Motor neuron (in vitro differentiated cells): ENCODE measurements at regions not wholly inside any gene's neighbourhood (a gene's known extent, or its start where the extent isn't known, plus 50 kb on each side); places are given as distances from the start of the nearest gene placed in this dataset.
"Not testable (repeated sequence)": the region's sequence is repeated elsewhere in the genome, so short reads cannot be mapped to it uniquely, and the experiment has no call there.

Experiments
- ATAC-seq, 8 experiments: fragments of 200-7000 bp; cut with Tn5 transposase; replicated peaks in 6 of 8; 2 replicates each; pipeline ENCODE4 v1.8.0; 2021; ENCODE audit warnings: mild to moderate bottlenecking in 8 of 8, moderate library complexity in 8 of 8
- H3K27ac ChIP-seq, 2 donors: fragments of 250-450 bp; sonication (Bioruptor Pico); 2 replicates each; pipeline ENCODE4 v1.9.0; 2021; ENCODE audit warnings: antibody characterized with exemption in 2 of 2, mild to moderate bottlenecking in 2 of 2, moderate library complexity in 1 of 2
- H3K4me1 ChIP-seq, 2 donors: fragments of 250-450 bp; sonication (Bioruptor Pico); replicated peaks in 1 of 2; 2 replicates each; pipeline ENCODE4 v1.6.1; 2021; ENCODE audit warnings: antibody characterized with exemption in 2 of 2, mild to moderate bottlenecking in 2 of 2, moderate library complexity in 1 of 2
- H3K4me3 ChIP-seq, 5 donors: fragments of 250-450 bp; sonication (Bioruptor Pico); 2 replicates each; pipeline ENCODE4 v1.9.0; 2021; ENCODE audit warnings: antibody characterized with exemption in 5 of 5, mild to moderate bottlenecking in 5 of 5, moderate library complexity in 4 of 5
- WGBS, 10 experiments: fragments of 450-650 bp; shearing (Covaris generic); methylation state at CpG; one replicate each; pipeline ENCODE4 v1.0.0; 2022; 5-methylcytosine and 5-hydroxymethylcytosine counted together
- in situ Hi-C, 9 experiments: fragments of 400-800 bp; cut with MboI; loops; one replicate each; pipeline ENCODE4 v1.15.0; 2021; ENCODE audit warnings: low sequenced_read_pairs in 9 of 9, low pct_unique_long_range_greater_than_20kb in 2 of 9; ENCODE audit not compliant: unreplicated experiment in 9 of 9

DNA sequence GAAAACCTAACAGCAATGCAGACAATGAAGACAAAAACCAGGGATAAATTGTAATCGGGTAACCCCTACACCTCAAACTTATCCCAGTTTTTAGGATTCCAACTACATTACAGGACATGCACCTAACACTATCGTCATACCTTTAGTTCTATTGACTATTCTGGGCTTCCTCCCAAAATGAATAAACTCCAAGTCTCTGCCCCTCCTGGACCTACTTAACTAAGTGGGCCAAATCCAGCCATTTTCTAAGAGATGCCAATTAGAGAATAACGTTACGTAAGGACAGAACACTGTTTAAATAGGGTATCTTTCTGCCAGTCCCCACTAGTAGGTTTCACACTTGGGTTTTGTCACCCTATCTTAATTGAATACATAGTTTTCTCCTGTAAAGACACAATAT lies 253.1 kb upstream of the MKLN1 start:
- Histone ChIP-seq H3K27ac (no peak overlapping the region), H3K4me3 (no peak overlapping the region), H3K4me1 (peaks cover 0 to 3% of the 10 kb centered on the region in 2 donors)
- no peak for ATAC-seq
- in situ Hi-C loops = no loop called here
- WGBS, 10 experiments = 83 to 100% (median 98%) methylated on average over 1 to 4 of the region's 4 CpGs; no CpG with 5 or more reads in 1 of the 10 experiments

DNA sequence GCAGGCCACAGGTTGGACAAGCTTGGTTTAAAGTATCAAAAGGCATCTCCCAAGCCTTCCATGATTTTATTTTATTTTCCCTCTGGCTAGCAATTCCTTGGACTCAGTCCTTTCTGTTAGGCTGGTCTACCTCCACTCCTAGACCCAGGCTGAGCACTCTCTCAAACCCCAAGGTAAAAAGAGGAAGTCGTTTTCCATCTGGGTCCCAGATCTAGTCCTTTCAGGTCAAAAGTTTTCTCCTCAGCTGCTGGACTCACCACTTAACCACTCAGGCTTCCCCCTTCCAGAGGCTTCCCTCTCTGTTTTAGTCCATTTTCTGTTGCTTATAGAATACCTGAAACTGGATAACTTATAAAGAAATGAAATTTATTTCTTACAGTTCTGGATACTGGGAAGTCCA lies 252.3 kb upstream of the MKLN1 start:
- Histone ChIP-seq H3K4me1 (peaks cover 0 to 3% of the 10 kb centered on the region in 2 donors), H3K4me3 (no peak overlapping the region), H3K27ac (no peak overlapping the region)
- WGBS, 10 experiments = 75 to 88% methylated on average over 1 of the region's 1 CpG; no CpG with 5 or more reads in 8 of the 10 experiments
- no peak for ATAC-seq
- in situ Hi-C loops = no loop called here

DNA sequence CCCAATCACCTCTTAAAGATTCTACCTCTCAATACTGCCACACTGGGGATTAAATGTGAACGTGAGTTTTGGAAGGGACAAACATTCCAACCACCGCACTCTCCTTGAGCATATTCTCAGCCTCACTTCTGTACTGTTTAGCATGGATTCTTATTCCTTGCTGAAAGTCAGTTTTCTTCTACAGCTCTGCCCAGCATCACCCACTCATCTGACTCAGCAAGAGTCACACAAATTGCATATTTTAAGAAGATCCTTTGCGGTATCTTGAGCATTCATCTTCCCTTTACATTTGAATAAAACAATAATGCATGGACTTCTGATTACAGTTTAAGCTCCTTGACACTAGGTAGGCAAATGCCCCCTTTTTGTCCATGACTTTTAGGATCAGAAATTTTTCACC lies 251.6 kb upstream of the MKLN1 start:
- H3K4me3 ChIP-seq = no peak overlapping the region
- WGBS, 10 experiments = 0 to 100% (median 60%) methylated on average over 1 to 3 of the region's 3 CpGs; no CpG with 5 or more reads in 3 of the 10 experiments
- H3K27ac ChIP-seq = no peak overlapping the region
- in situ Hi-C loops = no loop called here
- peaks cover 0 to 3% of the 10 kb centered on the region in 2 donors for H3K4me1 ChIP-seq
- ATAC-seq = peak in 3 of 8 experiments; percentile 43 to 66 (median 63)

DNA sequence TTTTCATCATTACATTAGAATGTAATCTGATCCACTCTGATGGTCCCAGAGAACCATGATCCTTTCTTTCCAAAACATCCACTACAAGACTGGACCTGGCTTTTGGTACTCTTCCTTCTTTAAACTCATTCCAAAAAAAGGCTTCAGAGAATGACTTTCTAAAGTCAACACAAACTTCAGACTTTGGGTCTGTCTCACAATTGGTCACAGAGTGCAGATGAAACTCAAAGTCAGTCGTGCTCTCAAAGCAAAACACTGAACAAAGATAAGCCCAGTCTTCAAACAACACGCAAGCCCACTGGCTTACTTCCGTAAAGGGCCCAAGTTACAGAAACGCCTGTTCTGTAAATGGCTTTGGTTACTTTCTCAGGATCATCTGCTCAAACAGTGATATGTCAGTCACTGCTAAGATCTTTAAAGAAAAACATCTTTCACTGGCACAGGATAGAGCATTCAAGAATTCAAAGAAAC lies 250.9 kb upstream of the MKLN1 start:
- Histone ChIP-seq H3K4me1 (peaks cover 0 to 3% of the 10 kb centered on the region in 2 donors), H3K27ac (no peak overlapping the region), H3K4me3 (no peak overlapping the region)
- WGBS, 10 experiments = 8 to 100% (median 70%) methylated on average over 2 to 4 of the region's 4 CpGs; no CpG with 5 or more reads in 2 of the 10 experiments
- in situ Hi-C loops = no loop called here
- no peak for ATAC-seq

DNA sequence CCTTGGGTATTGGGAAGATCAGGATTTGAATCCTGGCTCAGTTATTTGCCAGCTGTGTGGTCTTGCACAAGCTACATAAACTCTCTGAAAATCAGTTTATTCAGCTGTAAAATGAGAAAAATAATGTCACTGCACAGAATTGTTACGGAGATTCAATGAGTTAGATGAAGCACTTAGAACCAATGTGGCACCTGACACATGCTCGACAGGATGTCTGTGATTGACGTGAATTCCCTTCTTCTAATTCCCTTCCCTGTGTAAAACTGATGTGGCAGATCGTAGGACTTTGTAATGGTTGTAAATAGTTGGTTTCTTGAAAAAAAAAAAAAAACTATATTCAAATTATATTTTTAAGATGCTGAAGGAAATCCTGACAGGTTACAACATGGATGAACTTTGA lies 249.9 kb upstream of the MKLN1 start:
- in situ Hi-C loops = no loop called here
- Histone ChIP-seq H3K4me1 (no peaks in the 10 kb centered on the region), H3K4me3 (no peak overlapping the region), H3K27ac (no peak overlapping the region)
- WGBS, 10 experiments = 0 to 88% (median 75%) methylated on average over 1 to 4 of the region's 4 CpGs; no CpG with 5 or more reads in 1 of the 10 experiments
- no peak for ATAC-seq

DNA sequence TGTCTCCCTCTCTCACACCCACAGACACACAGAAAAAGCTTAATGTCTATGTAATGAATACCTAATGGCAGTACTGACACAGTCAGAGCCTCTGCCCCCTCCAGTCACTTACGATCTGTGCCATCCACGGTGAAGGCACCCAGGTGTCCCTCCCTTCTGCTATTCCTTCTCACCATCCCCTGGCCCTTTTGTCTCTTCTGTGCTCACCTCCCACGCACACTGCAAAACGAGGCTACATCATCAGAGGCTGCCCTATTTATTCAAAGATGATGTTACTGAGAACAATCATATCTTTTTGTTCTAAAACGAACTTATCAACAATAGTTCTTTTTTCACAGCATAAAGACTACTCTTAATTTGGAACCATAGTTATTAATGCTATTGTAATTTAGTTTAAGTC lies 246.9 kb upstream of the MKLN1 start:
- in situ Hi-C loops = no loop called here
- ATAC-seq = no peak
- H3K4me1 ChIP-seq = no peaks in the 10 kb centered on the region

DNA sequence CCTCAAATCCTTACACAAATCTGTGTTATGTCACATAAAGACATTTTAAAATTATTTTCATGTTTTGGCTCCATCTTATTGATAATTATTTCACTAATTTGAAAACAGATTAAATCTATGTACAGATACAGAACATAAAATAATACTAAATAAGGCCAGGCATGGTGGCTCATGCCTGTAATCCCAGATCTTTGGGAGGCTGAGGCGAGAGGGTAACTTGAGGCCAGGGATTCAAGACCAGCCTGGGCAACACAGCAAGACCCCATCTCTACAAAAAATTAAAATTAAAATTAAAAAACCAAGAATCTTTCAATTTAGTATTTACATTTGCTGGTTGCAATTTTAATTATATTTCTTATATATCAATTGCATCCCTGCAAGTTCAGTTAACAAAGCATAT lies 246.4 kb upstream of the MKLN1 start:
- Histone ChIP-seq H3K27ac (no peak overlapping the region), H3K4me3 (no peak overlapping the region), H3K4me1 (no peaks in the 10 kb centered on the region)
- WGBS, 10 experiments = 83 to 100% (median 100%) methylated on average over 1 of the region's 1 CpG; no CpG with 5 or more reads in 3 of the 10 experiments
- in situ Hi-C loops = no loop called here
- ATAC-seq = no peak

More for the DNA sequence above, 246.9 kb upstream of the MKLN1 start:
- no peak overlapping the region for H3K27ac ChIP-seq
- H3K4me3 ChIP-seq = no peak overlapping the region
- WGBS, 10 experiments = 47 to 100% (median 74%) methylated on average over 1 to 5 of the region's 5 CpGs

DNA sequence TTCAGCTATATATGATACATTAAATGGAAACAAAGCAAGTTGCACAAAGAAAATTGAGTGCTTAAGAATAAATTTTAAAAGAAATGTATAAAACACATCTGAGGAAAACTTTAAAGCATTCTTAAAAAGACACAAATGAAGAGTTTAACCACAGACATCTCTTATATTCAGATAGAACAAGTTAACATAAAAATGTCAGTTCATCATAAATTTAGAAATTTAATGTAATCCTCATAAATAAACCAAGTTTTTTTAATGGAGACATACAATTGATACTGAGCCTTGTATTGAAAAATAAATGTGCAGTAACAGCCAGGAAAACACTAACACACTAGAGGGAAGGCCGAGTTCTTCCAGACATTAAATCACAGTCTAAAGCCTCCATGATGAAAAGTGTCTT lies 243.9 kb upstream of the MKLN1 start:
- no peak for ATAC-seq
- Histone ChIP-seq H3K4me3 (no peak overlapping the region), H3K4me1 (no peaks in the 10 kb centered on the region), H3K27ac (no peak overlapping the region)
- WGBS, 10 experiments = 0 to 100% (median 93%) methylated on average over 1 of the region's 1 CpG; no CpG with 5 or more reads in 2 of the 10 experiments
- in situ Hi-C loops = no loop called here

DNA sequence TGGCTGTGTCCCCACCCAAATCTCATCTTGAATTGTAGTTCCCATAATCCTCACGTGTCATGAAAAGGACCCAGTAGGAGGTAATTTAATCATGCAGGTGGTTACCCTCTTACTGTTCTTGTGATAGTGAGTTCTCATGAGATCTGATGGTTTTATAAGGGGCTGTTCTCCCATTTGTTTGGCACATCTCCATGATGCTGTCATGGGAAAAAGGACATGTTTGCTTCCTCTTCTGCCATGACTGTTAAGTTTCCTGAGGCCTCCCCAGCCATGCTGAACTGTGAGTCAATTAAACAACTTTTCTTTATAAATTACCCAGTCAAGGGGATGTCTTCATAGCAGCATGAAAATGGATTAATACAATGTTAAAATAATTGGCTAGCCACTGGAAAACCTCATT lies 243.3 kb upstream of the MKLN1 start:
- 50 to 100% (median 86%) methylated on average over 1 of the region's 1 CpG; no CpG with 5 or more reads in 3 of the 10 experiments for WGBS, 10 experiments
- H3K4me1 ChIP-seq, H3K4me3 ChIP-seq, H3K27ac ChIP-seq, ATAC-seq, in situ Hi-C loops: not testable (repeated sequence)

DNA sequence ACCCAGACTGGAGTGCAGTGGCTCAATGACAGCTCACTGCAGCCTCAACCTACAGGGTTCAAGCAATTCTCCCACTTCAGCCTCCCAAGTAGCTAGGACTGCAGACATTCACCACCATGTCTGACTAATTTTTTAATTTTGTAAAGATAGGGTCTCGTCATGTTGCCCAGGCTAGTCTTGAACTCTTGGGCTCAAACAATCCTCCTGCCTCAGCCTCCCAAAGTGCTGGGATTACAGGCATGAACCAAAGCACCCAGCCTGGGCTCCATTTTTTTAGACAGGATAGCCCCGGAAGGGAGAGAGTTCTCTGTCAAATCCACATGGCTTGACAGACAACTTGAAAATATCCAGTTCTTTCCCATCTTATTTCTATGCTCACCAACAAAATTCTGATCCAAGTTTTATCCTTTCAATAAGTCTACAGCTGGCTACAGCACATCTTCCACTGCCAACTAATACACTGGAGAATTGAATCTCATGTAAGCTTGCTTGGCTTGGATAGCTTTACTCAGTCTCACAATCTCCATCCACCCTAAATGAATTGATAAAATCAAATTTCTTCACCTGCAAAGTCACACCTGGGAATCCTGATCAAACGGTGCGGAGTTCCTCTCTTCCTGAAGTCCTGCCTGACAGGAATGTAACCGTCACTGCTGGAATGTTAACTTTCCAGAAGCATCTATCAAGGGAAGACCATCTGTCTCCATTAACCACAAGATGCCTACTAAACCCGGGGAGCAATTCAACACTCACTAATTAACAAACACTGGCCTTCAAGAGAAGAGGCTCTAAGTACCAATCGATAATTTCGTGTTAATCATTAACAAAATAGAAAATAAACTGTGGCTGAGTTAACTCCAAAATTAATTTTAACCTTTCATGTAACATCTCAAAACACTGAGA lies 239.7 kb upstream of the MKLN1 start:
- no peak overlapping the region for H3K27ac ChIP-seq
- in situ Hi-C loops = no loop called here
- ATAC-seq = no peak
- peaks cover 0 to 11% of the 10 kb centered on the region in 2 donors for H3K4me1 ChIP-seq
- H3K4me3 ChIP-seq = no peak overlapping the region
- 33 to 89% (median 57%) methylated on average over 1 to 8 of the region's 8 CpGs for WGBS, 10 experiments

DNA sequence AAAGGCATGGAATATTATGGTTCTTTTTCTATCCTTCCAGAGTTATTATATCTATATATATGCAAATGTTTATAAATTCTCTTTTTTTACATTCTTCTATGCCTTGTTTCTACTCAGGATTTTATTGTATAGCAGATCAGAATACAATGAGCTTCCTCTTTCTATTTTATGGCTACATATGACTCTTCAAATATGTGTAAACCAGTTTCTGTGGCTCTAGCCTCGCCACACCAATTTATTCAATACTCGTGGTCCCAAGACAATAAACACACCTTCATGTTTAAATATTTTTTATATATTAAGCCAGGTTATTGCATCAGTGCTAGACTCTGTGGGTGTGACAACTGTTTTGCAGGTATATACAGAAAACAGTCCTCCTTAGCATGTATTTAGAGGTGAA lies 237.5 kb upstream of the MKLN1 start:
- peaks cover 0 to 11% of the 10 kb centered on the region in 2 donors for H3K4me1 ChIP-seq
- ATAC-seq = no peak
- H3K27ac ChIP-seq = no peak overlapping the region
- WGBS, 10 experiments = 18 to 100% (median 75%) methylated on average over 1 to 2 of the region's 2 CpGs
- in situ Hi-C loops = no loop called here
- H3K4me3 ChIP-seq = no peak overlapping the region

DNA sequence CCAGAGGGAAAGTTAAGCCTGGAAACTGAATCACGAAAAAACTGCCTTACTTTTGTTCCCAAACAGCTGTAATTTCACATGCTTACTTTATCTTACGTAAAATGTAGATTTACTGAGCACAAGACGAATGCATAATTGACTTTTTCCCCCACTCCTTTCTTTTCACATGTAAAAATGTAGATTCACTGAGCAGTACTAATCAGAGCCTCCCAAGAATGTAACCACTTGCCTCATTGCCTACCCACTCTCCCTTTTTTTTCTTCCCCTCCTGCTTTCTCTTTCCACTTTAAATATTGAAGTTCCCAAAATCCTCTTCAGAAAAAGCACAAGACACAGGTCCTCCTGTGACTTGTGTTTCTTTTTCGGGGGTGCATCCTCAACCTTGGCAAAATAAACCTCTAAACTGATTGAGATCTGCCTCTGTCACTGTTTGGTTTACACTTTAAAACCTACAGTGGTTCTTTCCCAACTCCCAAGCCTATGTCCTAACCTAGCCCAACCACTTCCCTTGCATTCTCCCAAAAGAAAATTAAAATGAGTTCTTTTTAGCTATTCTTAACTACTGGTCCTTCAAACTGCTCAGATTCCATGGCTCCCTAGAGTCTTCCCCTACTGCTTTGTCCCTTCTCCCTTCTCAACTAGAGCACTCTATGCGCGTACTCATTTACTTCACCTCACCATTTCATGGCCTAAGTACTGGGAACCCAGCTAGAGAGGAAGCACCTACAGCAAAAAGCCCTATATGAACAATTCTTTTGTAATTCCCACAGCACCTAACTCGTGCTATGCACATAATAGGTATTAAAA lies 236.6 kb upstream of the MKLN1 start:
- peaks cover 0 to 11% of the 10 kb centered on the region in 2 donors for H3K4me1 ChIP-seq
- 0 to 46% (median 31%) methylated on average over 3 to 6 of the region's 7 CpGs for WGBS, 10 experiments
- in situ Hi-C loops = no loop called here
- H3K27ac ChIP-seq = peak overlapping the region in 1 of 2 donors; percentile 31
- peak in 7 of 8 experiments; percentile 42 to 87 (median 73) for ATAC-seq
- H3K4me3 ChIP-seq = no peak overlapping the region

DNA sequence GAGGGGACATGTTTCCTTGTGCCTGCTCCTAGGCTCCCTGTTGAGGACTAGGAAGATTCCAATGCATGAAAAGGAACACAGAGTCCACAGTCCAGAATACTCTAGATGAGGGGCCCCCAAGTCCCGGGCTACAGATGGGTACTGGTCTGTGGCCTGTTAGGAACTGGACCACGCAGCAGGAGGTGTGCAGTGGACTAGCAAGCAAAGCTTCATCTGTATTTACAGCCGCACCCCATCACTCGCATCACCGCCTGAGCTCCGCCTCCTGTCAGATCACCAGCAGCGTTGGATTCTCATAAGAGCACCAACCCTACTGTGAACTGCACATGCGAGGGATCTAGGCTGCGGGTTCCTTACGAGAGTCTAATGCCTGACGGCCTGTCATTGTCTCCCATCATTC lies 233.0 kb upstream of the MKLN1 start:
- peak in 3 of 8 experiments; percentile 2 to 20 (median 3) for ATAC-seq
- H3K4me1 ChIP-seq = peaks cover 0 to 17% of the 10 kb centered on the region in 2 donors
- H3K4me3 ChIP-seq = no peak overlapping the region
- 73 to 100% (median 97%) methylated on average over 2 to 6 of the region's 11 CpGs; no CpG with 5 or more reads in 6 of the 10 experiments for WGBS, 10 experiments
- in situ Hi-C loops = no loop called here
- H3K27ac ChIP-seq = no peak overlapping the region
